HepG2 (cell line): ENCODE measurements at regions not wholly inside any gene's neighbourhood (a gene's known extent, or its start where the extent isn't known, plus 50 kb on each side); places are given as distances from the start of the nearest gene placed in this dataset.

Experiments
- ATAC-seq: fragments of 200-7000 bp; cut with Tn5 transposase; 3 replicates; pipeline ENCODE4 v1.9.1; 2020; ENCODE audit warnings: mild to moderate bottlenecking, moderate library complexity
- BruUV-seq: library from RNA; stranded (reverse); fragments of 400-500 nt; replicated peaks from 2 replicates; lab custom pipeline; 2021; lab: Mats Ljungman, UMichigan
- CTCF ChIA-PET: fragments of 300-600 bp; formaldehyde crosslinking; extraction: SDS; loops from one replicate; lab custom pipeline; 2021; ENCODE audit warnings: low total read pairs, inconsistent platforms, low intra/inter-chr PET ratio; lab: Yijun Ruan, JAX
- POLR2A ChIA-PET: fragments of 350-600 bp; sonication (Branson Sonifier 250); formaldehyde crosslinking; loops from one replicate; lab custom pipeline; 2020; ENCODE audit warnings: antibody characterized with exemption, inconsistent platforms; lab: Yijun Ruan, JAX
- DNase-seq: peaks from one replicate; pipeline ENCODE4 v3.0.0-alpha.2; 2015; ENCODE audit warnings: low spot score
- FAIRE-seq: peaks from 3 replicates; lab custom pipeline; 2011; peaks lifted over from hg19 to GRCh38; lab: Jason Lieb, UNC
- H2AFZ ChIP-seq: one replicate; pipeline ENCODE4 v1.6.1; 2011; ENCODE audit warnings: low read length, inconsistent platforms
- H3K27ac ChIP-seq: fragments of 300-600 bp; 3 replicates; pipeline ENCODE4 v1.8.0; 2011; ENCODE audit warnings: mixed run types, mild to moderate bottlenecking, mixed read lengths, low read length, inconsistent platforms; ENCODE audit not compliant: insufficient read depth; ENCODE audit errors: extremely low read length
- H3K27me3 ChIP-seq, 2 experiments: fragments of 200-600 bp in 1 of 2; 2 replicates in 1 of 2; 3 replicates in 1 of 2; pipeline versions ENCODE4 v1.6.0 to v1.8.0; 2011; ENCODE audit warnings: low read length in 2 of 2, mild to moderate bottlenecking in 2 of 2, moderate library complexity in 2 of 2, inconsistent platforms in 1 of 2; ENCODE audit not compliant: insufficient read depth in 2 of 2, control insufficient read depth in 1 of 2
- H3K36me3 ChIP-seq, 2 experiments: fragments of 200-600 bp in 1 of 2; replicated peaks in 1 of 2; 2 replicates in 1 of 2; 3 replicates in 1 of 2; pipeline versions ENCODE4 v1.5.1 to v1.8.0; 2011; ENCODE audit warnings: low read length in 2 of 2, inconsistent platforms in 1 of 2; ENCODE audit not compliant: insufficient read depth in 2 of 2, control insufficient read depth in 1 of 2
- H3K4me1 ChIP-seq: 2 replicates; pipeline ENCODE4 v1.5.1; 2012; ENCODE audit warnings: low read length, inconsistent platforms; ENCODE audit not compliant: insufficient read depth
- H3K4me2 ChIP-seq: 2 replicates; pipeline ENCODE4 v1.6.0; 2011; ENCODE audit warnings: low read depth, low read length, inconsistent platforms
- H3K4me3 ChIP-seq, 3 experiments: fragments of 200-600 bp in 1 of 3; sonication (generic), shearing (Covaris generic) in 1 of 3; replicated peaks in 1 of 3; 2 replicates each; pipeline ENCODE4 v1.5.1; 2011 to 2016; ENCODE audit warnings: low read length in 3 of 3, inconsistent platforms in 2 of 3, low read depth in 2 of 3, mild to moderate bottlenecking in 2 of 3, control low read depth in 1 of 3, mixed read lengths in 1 of 3; ENCODE audit not compliant: insufficient read depth in 1 of 3
- H3K79me2 ChIP-seq: one replicate; pipeline ENCODE4 v1.6.1; 2011; ENCODE audit warnings: low read length, inconsistent platforms; ENCODE audit not compliant: insufficient read depth
- H3K9ac ChIP-seq: 2 replicates; pipeline ENCODE4 v1.6.0; 2011; ENCODE audit warnings: mild to moderate bottlenecking, low read depth, low read length, inconsistent platforms; ENCODE audit not compliant: insufficient read depth
- H3K9me3 ChIP-seq: 2 replicates; pipeline ENCODE4 v1.5.1; 2012; ENCODE audit warnings: mild to moderate bottlenecking, low read length
- H4K20me1 ChIP-seq: 2 replicates; pipeline ENCODE4 v1.6.0; 2011; ENCODE audit warnings: inconsistent platforms, mild to moderate bottlenecking, low read length, moderate library complexity; ENCODE audit not compliant: insufficient read depth
- CBX5 ChIP-seq: sonication (generic); formaldehyde crosslinking; IDR thresholded peaks from 2 replicates; pipeline ENCODE4 v1.4.0; 2020; ENCODE audit warnings: missing genetic modification reagents, borderline replicate concordance
- CERS6 ChIP-seq: sonication (generic); formaldehyde crosslinking; IDR thresholded peaks from 2 replicates; pipeline ENCODE4 v1.5.0; 2020; ENCODE audit warnings: missing genetic modification reagents
- KIAA2018 ChIP-seq: sonication (generic); formaldehyde crosslinking; IDR thresholded peaks from 2 replicates; pipeline ENCODE4 v1.5.0; 2020; ENCODE audit warnings: mild to moderate bottlenecking, missing genetic modification reagents, borderline replicate concordance
- MBNL3 ChIP-seq: fragments of 250-450 bp; sonication (Bioruptor Pico); conservative IDR thresholded peaks from 2 replicates; pipeline ENCODE4 v1.8.0; 2022; ENCODE audit warnings: mild to moderate bottlenecking, inconsistent platforms
- MEIS2 ChIP-seq: sonication (generic); formaldehyde crosslinking; IDR thresholded peaks from 2 replicates; pipeline ENCODE4 v1.9.0; 2021; ENCODE audit warnings: mild to moderate bottlenecking, missing genetic modification reagents
- NR1H2 ChIP-seq: sonication (generic); formaldehyde crosslinking; IDR thresholded peaks from 2 replicates; pipeline ENCODE4 v1.8.1; 2022; ENCODE audit warnings: low read depth, missing genetic modification reagents, borderline replicate concordance
- PTBP1 ChIP-seq: fragments of 200-400 bp; formaldehyde crosslinking; IDR thresholded peaks from 2 replicates; pipeline ENCODE4 v1.6.1; 2018; ENCODE audit warnings: low read length, low read depth; ENCODE audit not compliant: poor library complexity, severe bottlenecking
- SALL1 ChIP-seq: sonication (generic); formaldehyde crosslinking; IDR thresholded peaks from 2 replicates; pipeline ENCODE4 v1.8.0; 2022; ENCODE audit warnings: mild to moderate bottlenecking, missing genetic modification reagents
- SMARCE1 ChIP-seq: fragments of 450-650 bp; IDR thresholded peaks from 2 replicates; pipeline ENCODE4 v1.6.1; 2017; ENCODE audit warnings: borderline replicate concordance
- SP1 ChIP-seq, 2 experiments: fragments of 450-650 bp in 1 of 2; sonication (generic) in 1 of 2; formaldehyde crosslinking in 1 of 2; IDR thresholded peaks; 2 replicates each; pipeline versions ENCODE4 v1.4.0 to v1.6.1; 2016 to 2020; ENCODE audit warnings: missing genetic modification reagents in 1 of 2
- ZNF136 ChIP-seq: sonication (generic); formaldehyde crosslinking; IDR thresholded peaks from 2 replicates; pipeline ENCODE4 v1.8.1; 2022; ENCODE audit warnings: low read depth, mild to moderate bottlenecking, moderate library complexity, missing genetic modification reagents
- ZNF317 ChIP-seq: sonication (generic); formaldehyde crosslinking; IDR thresholded peaks from 2 replicates; pipeline ENCODE4 v1.5.0; 2020; ENCODE audit warnings: mild to moderate bottlenecking, missing genetic modification reagents
- ZNF33A ChIP-seq: sonication (generic); formaldehyde crosslinking; IDR thresholded peaks from 2 replicates; pipeline ENCODE4 v1.5.1; 2020; ENCODE audit warnings: missing genetic modification reagents, mild to moderate bottlenecking, moderate library complexity, borderline replicate concordance
- in situ Hi-C: cut with HindIII; loops from 2 replicates; pipeline ENCODE4 v1.10.0; 2017; ENCODE audit warnings: low pct_unique_long_range_greater_than_20kb; ENCODE audit not compliant: extremely low pct_ligation_motif_present
- intact Hi-C: fragments of 100-400 bp; cut with micrococcal nuclease; formaldehyde crosslinking; loops from one replicate; pipeline ENCODE4 v1.10.0; 2022; ENCODE audit not compliant: unreplicated experiment
- TF ChIP-seq, protein P1 (sequence below): sonication (generic); formaldehyde crosslinking; IDR thresholded peaks from 2 replicates; pipeline ENCODE4 v1.5.0; 2020; ENCODE audit warnings: mild to moderate bottlenecking, low read depth, missing genetic modification reagents, borderline replicate concordance

GRCh38 chr3:106294121-106294520, 425.3 kb upstream of the CBLB start:
- H3K36me3 ChIP-seq = no peaks in the 10 kb centered on the region
- H3K9me3 ChIP-seq = no peaks in the 10 kb centered on the region
- TF ChIP-seq CBX5 (CRISPR knock-in tag) (no peak), SMARCE1 (no peak), MEIS2 (CRISPR knock-in tag) (no peak), SALL1 (CRISPR knock-in tag) (no peak), MBNL3 (CRISPR knock-in tag) (no peak), ZNF136 (CRISPR knock-in tag) (no peak), KIAA2018 (CRISPR knock-in tag) (no peak), NR1H2 (CRISPR knock-in tag) (no peak), ZNF317 (CRISPR knock-in tag) (no peak), ZNF33A (no peak), SP1 (IDR thresholded peaks at IDR 0.05) (no peak), SP1 (CRISPR knock-in tag; IDR thresholded peaks at IDR 0.05) (no peak), CERS6 (CRISPR knock-in tag) (no peak), PTBP1 (no peak)
- TF ChIP-seq, protein P1, sequence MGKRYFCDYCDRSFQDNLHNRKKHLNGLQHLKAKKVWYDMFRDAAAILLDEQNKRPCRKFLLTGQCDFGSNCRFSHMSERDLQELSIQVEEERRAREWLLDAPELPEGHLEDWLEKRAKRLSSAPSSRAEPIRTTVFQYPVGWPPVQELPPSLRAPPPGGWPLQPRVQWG (CRISPR knock-in tag) = no peak
- BruUV-seq = no TSS peak
- no peaks in the 10 kb centered on the region for H3K4me1 ChIP-seq
- no peak overlapping the region for H3K4me2 ChIP-seq
- ChIA-PET POLR2A (no interaction called here), CTCF (no interaction called here)
- no peak overlapping the region for H2AFZ ChIP-seq
- FAIRE-seq = no peak
- no peaks in the 10 kb centered on the region for H3K79me2 ChIP-seq
- intact Hi-C loops = no loop called here
- no peak overlapping the region for H3K4me3 ChIP-seq
- H3K9ac ChIP-seq = no peak overlapping the region
- H3K27me3 ChIP-seq = no peaks in the 10 kb centered on the region
- no peak for DNase-seq
- H4K20me1 ChIP-seq = no peaks in the 10 kb centered on the region
- in situ Hi-C loops = no loop called here
- no peak for ATAC-seq
- H3K27ac ChIP-seq = no peak overlapping the region
